ENCODE measurements at regions not wholly inside any gene's neighbourhood (a gene's known extent, or its start where the extent isn't known, plus 50 kb on each side); places are given as distances from the start of the nearest gene placed in this dataset.

- TF ChIP-seq CTCF (IDR thresholded peaks at IDR 0.05) (no peak), ZFX (IDR thresholded peaks at IDR 0.05; ENCODE audit: borderline replicate concordance) (no peak)
These were observed 124.5 kb upstream of the RET start for GRCh38 chr10:42952349-42952748.
